ENCODE measurements at regions not wholly inside any gene's neighbourhood (a gene's known extent, or its start where the extent isn't known, plus 50 kb on each side); places are given as distances from the start of the nearest gene placed in this dataset.
"Not testable (repeated sequence)": the region's sequence is repeated elsewhere in the genome, so short reads cannot be mapped to it uniquely, and the experiment has no call there.

GRCh38 chr3:75938921-75939320 lies 153.6 kb upstream of the ZNF717 start:
- DNase-seq, result no peak
- Histone ChIP-seq H3K4me3 (no peak overlapping the region), H3K4me1 (ENCODE audit: insufficient read depth) (no peaks in the 10 kb centered on the region), H3K27me3 (no peaks in the 10 kb centered on the region), H3K36me3 (no peaks in the 10 kb centered on the region), H3K9me3 (no peaks in the 10 kb centered on the region), H3K27ac (no peak overlapping the region)
- 76 to 79% (median 76%) methylated on average over 4 of the region's 4 CpGs for WGBS, 3 donors
- TF ChIP-seq CTCF (IDR thresholded peaks at IDR 0.05) (no peak), EP300 (IDR thresholded peaks at IDR 0.05) (no peak)
- intact Hi-C loops (cut with DNase I), result no loop called here

GRCh38 chr3:75951941-75952340 lies 166.6 kb upstream of the ZNF717 start:
- H3K27me3 ChIP-seq, result no peaks in the 10 kb centered on the region
- no peak overlapping the region for H3K4me3 ChIP-seq
- no peaks in the 10 kb centered on the region for H3K4me1 ChIP-seq (ENCODE audit: insufficient read depth)
- H3K9me3 ChIP-seq, result no peaks in the 10 kb centered on the region
- no peak for DNase-seq
- no peak overlapping the region for H3K27ac ChIP-seq
- H3K36me3 ChIP-seq, result no peaks in the 10 kb centered on the region
- intact Hi-C loops (cut with DNase I), result no loop called here
- no peak for TF ChIP-seq EP300 (IDR thresholded peaks at IDR 0.05)
- TF ChIP-seq CTCF (IDR thresholded peaks at IDR 0.05), result no peak
- no peak for TF ChIP-seq POLR2A (IDR thresholded peaks at IDR 0.05)

GRCh38 chr3:75960031-75960430 lies 174.7 kb upstream of the ZNF717 start:
- H3K36me3 ChIP-seq; H3K4me3 ChIP-seq; H3K4me1 ChIP-seq (ENCODE audit: insufficient read depth); DNase-seq; H3K27ac ChIP-seq; intact Hi-C loops (cut with DNase I); H3K9me3 ChIP-seq; H3K27me3 ChIP-seq: not testable (repeated sequence)
- 81 to 89% (median 88%) methylated on average over 2 of the region's 2 CpGs for WGBS, 3 donors

GRCh38 chr3:75962054-75962453 lies 176.7 kb upstream of the ZNF717 start:
- intact Hi-C loops (cut with DNase I); H3K4me1 ChIP-seq (ENCODE audit: insufficient read depth); H3K27me3 ChIP-seq; DNase-seq; H3K9me3 ChIP-seq; H3K4me3 ChIP-seq; H3K36me3 ChIP-seq; H3K27ac ChIP-seq: not testable (repeated sequence)
- 83 to 88% (median 84%) methylated on average over 2 of the region's 2 CpGs for WGBS, 3 donors

GRCh38 chr3:75967071-75967470 lies 181.7 kb upstream of the ZNF717 start:
- DNase-seq, result no peak
- Histone ChIP-seq H3K27me3 (no peaks in the 10 kb centered on the region), H3K36me3 (no peaks in the 10 kb centered on the region), H3K27ac (no peak overlapping the region), H3K4me1 (ENCODE audit: insufficient read depth) (no peaks in the 10 kb centered on the region), H3K4me3 (no peak overlapping the region), H3K9me3 (no peaks in the 10 kb centered on the region)
- intact Hi-C loops (cut with DNase I), result no loop called here
- TF ChIP-seq POLR2A (IDR thresholded peaks at IDR 0.05) (no peak), EP300 (IDR thresholded peaks at IDR 0.05) (no peak), CTCF (IDR thresholded peaks at IDR 0.05) (no peak)

GRCh38 chr3:75978686-75979085 lies 193.3 kb upstream of the ZNF717 start:
- TF ChIP-seq CTCF (IDR thresholded peaks at IDR 0.05) (no peak), POLR2A (IDR thresholded peaks at IDR 0.05) (no peak), EP300 (IDR thresholded peaks at IDR 0.05) (no peak)
- Histone ChIP-seq H3K27me3 (no peaks in the 10 kb centered on the region), H3K4me3 (no peak overlapping the region), H3K27ac (no peak overlapping the region), H3K36me3 (no peaks in the 10 kb centered on the region), H3K4me1 (ENCODE audit: insufficient read depth) (no peaks in the 10 kb centered on the region), H3K9me3 (no peaks in the 10 kb centered on the region)
- WGBS, 3 donors, result 75 to 80% (median 77%) methylated on average over 4 of the region's 4 CpGs
- no peak for DNase-seq
- intact Hi-C loops (cut with DNase I), result no loop called here

Measured in ovary (tissue), 7 donors.